HepG2 (cell line): ENCODE measurements at regions not wholly inside any gene's neighbourhood (a gene's known extent, or its start where the extent isn't known, plus 50 kb on each side); places are given as distances from the start of the nearest gene placed in this dataset.

Experiments used
- CHD2 ChIP-seq: IDR thresholded peaks from 2 replicates; pipeline ENCODE4 v1.6.1; 2011; ENCODE audit warnings: low read depth, low read length, improper control_type of control experiment
- NR2C2 ChIP-seq: sonication (generic); formaldehyde crosslinking; IDR thresholded peaks from 2 replicates; pipeline ENCODE4 v1.4.0; 2020; ENCODE audit warnings: missing genetic modification reagents, mild to moderate bottlenecking, moderate library complexity, borderline replicate concordance
- POLR2A ChIP-seq, 2 experiments: IDR thresholded peaks; 2 replicates each; pipeline ENCODE4 v1.6.1; 2011; ENCODE audit warnings: low read depth in 2 of 2, low read length in 2 of 2, mild to moderate bottlenecking in 1 of 2, moderate library complexity in 1 of 2; ENCODE audit not compliant: insufficient read depth in 1 of 2
- POLR2AphosphoS5 ChIP-seq: IDR thresholded peaks from 2 replicates; pipeline ENCODE4 v1.6.1; 2012; ENCODE audit warnings: low read depth, low read length
- TAF1 ChIP-seq: sonication (generic); formaldehyde crosslinking; IDR thresholded peaks from 2 replicates; pipeline ENCODE4 v1.4.0; 2020; ENCODE audit warnings: missing genetic modification reagents
- ZFY ChIP-seq: sonication (generic); formaldehyde crosslinking; IDR thresholded peaks from 2 replicates; pipeline ENCODE4 v1.4.0; 2020; ENCODE audit warnings: missing genetic modification reagents
- ZNF17 ChIP-seq: sonication (generic); formaldehyde crosslinking; IDR thresholded peaks from 2 replicates; pipeline ENCODE4 v1.5.0; 2020; ENCODE audit warnings: mild to moderate bottlenecking, missing genetic modification reagents
- TF ChIP-seq, protein P1 (sequence below): sonication (generic); formaldehyde crosslinking; IDR thresholded peaks from 2 replicates; pipeline ENCODE4 v1.5.0; 2020; ENCODE audit warnings: mild to moderate bottlenecking, missing genetic modification reagents, moderate library complexity

DNA sequence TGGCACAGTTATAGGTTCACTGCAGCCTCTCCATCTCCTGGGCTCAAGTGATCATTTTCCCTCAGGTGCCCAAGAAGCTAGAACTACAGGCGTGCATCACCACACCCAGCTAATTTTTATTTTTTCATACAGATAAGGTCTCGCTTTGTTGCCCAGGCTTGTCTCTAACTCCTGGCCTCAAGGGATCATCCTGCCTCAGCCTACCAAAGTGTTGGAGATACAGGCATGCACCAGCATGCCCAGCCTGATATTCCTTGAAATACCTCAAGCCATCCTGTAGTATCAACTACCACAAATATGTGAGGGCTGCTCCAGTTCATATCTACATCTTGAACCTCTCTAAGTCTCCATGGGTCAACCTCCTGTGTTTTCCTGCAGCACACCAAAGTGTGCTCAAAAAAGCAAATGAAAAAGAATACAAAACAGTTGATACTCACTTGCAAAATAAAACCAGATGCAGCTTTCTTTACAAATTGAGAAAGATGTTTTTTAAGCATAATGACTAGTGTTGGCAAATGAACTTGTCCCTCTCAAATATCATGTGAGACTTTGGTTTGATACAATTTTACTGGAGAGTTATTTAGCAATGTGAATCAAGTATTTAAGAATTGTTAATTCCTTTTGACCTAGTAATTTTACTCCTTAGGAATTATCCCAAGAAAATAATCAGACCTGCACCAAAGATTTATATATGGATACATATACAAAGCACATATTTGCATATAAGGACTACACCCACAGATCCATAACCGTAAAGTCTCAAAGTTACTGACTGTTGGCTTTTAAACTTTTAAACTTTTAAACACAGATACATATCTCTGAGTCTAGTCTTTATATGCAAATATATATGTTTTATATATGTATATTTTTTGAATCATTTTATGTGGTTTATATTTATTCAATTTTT lies 197.7 kb downstream of the NRIP1 start:
- no peak for TF ChIP-seq ZFY (CRISPR knock-in tag)
- no peak for TF ChIP-seq NR2C2 (CRISPR knock-in tag)
- TF ChIP-seq TAF1 (CRISPR knock-in tag) = no peak
- TF ChIP-seq CHD2 = no peak
- TF ChIP-seq, protein P1, sequence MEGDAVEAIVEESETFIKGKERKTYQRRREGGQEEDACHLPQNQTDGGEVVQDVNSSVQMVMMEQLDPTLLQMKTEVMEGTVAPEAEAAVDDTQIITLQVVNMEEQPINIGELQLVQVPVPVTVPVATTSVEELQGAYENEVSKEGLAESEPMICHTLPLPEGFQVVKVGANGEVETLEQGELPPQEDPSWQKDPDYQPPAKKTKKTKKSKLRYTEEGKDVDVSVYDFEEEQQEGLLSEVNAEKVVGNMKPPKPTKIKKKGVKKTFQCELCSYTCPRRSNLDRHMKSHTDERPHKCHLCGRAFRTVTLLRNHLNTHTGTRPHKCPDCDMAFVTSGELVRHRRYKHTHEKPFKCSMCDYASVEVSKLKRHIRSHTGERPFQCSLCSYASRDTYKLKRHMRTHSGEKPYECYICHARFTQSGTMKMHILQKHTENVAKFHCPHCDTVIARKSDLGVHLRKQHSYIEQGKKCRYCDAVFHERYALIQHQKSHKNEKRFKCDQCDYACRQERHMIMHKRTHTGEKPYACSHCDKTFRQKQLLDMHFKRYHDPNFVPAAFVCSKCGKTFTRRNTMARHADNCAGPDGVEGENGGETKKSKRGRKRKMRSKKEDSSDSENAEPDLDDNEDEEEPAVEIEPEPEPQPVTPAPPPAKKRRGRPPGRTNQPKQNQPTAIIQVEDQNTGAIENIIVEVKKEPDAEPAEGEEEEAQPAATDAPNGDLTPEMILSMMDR = no peak
- TF ChIP-seq POLR2A (IDR thresholded peaks at IDR 0.05; ENCODE audit: insufficient read depth in 1 of 2, low read depth in 2 of 2, low read length in 2 of 2) = no peak
- no peak for TF ChIP-seq POLR2AphosphoS5
- TF ChIP-seq ZNF17 (CRISPR knock-in tag) = no peak
